Naive thymus-derived CD4-positive, alpha-beta T cell (primary cell): ENCODE measurements at regions not wholly inside any gene's neighbourhood (a gene's known extent, or its start where the extent isn't known, plus 50 kb on each side); places are given as distances from the start of the nearest gene placed in this dataset.

Experiments
- ATAC-seq: fragments of 150-1000 bp; cut with Tn5 transposase; 2 replicates; pipeline ENCODE4 v1.10.0; 2021; ENCODE audit warnings: mild to moderate bottlenecking, moderate library complexity
- CTCF ChIA-PET: fragments of 350-600 bp; sonication (Branson Sonifier 250); formaldehyde crosslinking; loops from one replicate; lab custom pipeline; 2021; ENCODE audit warnings: antibody characterized with exemption; lab: Charles Lee
- POLR2A ChIA-PET: fragments of 350-600 bp; sonication (Branson Sonifier 250); formaldehyde crosslinking; loops from one replicate; lab custom pipeline; 2021; ENCODE audit warnings: antibody characterized with exemption, inconsistent platforms; lab: Charles Lee
- DNase-seq, 9 donors: peaks; one replicate each; pipeline versions ENCODE4 v3.0.0 to v3.0.0-alpha.2; 2020 to 2022; ENCODE audit warnings: mixed read lengths in 1 of 9
- H3K27ac ChIP-seq: one replicate; pipeline ENCODE4 v1.7.0; 2013; ENCODE audit warnings: mild to moderate bottlenecking, low read depth, low read length, moderate library complexity
- H3K27me3 ChIP-seq, 2 donors: one replicate each; pipeline ENCODE4 v1.7.0; 2013; ENCODE audit warnings: low read length in 2 of 2, mild to moderate bottlenecking in 2 of 2, moderate library complexity in 2 of 2; ENCODE audit not compliant: control insufficient read depth in 2 of 2, insufficient read depth in 2 of 2
- H3K36me3 ChIP-seq, 3 experiments: 1 replicate in 2 of 3; 2 replicates in 1 of 3; pipeline ENCODE4 v1.7.0; 2013; ENCODE audit warnings: low read length in 3 of 3, mild to moderate bottlenecking in 3 of 3, moderate library complexity in 1 of 3; ENCODE audit not compliant: insufficient read depth in 3 of 3, control insufficient read depth in 2 of 3
- H3K4me1 ChIP-seq, 2 donors: one replicate each; pipeline ENCODE4 v1.7.0; 2013; ENCODE audit warnings: low read length in 2 of 2, mild to moderate bottlenecking in 2 of 2, moderate library complexity in 1 of 2; ENCODE audit not compliant: control insufficient read depth in 2 of 2, insufficient read depth in 2 of 2
- H3K4me3 ChIP-seq: 2 replicates; pipeline ENCODE4 v1.7.0; 2013; ENCODE audit warnings: mild to moderate bottlenecking, low read length
- H3K9me3 ChIP-seq, 3 experiments: 1 replicate in 2 of 3; 2 replicates in 1 of 3; pipeline ENCODE4 v1.7.0; 2013; ENCODE audit warnings: low read length in 3 of 3; ENCODE audit not compliant: control insufficient read depth in 2 of 3
- H3K27ac Mint-ChIP-seq, 9 donors: one replicate each; pipeline ENCODE4 v1.8.0; 2020 to 2022; ENCODE audit warnings: mixed read lengths in 9 of 9, mild to moderate bottlenecking in 8 of 9, moderate library complexity in 5 of 9, inconsistent platforms in 2 of 9
- H3K27me3 Mint-ChIP-seq, 5 donors: one replicate each; pipeline ENCODE4 v1.8.0; 2021 to 2022; ENCODE audit warnings: mixed read lengths in 5 of 5, mild to moderate bottlenecking in 1 of 5
- H3K36me3 Mint-ChIP-seq, 5 donors: one replicate each; pipeline ENCODE4 v1.8.0; 2020 to 2022; ENCODE audit warnings: mixed read lengths in 5 of 5, mild to moderate bottlenecking in 3 of 5, inconsistent platforms in 1 of 5
- H3K4me1 Mint-ChIP-seq, 7 donors: one replicate each; pipeline ENCODE4 v1.8.0; 2020 to 2022; ENCODE audit warnings: mixed read lengths in 7 of 7, mild to moderate bottlenecking in 3 of 7, inconsistent platforms in 1 of 7
- H3K4me3 Mint-ChIP-seq, 10 donors: one replicate each; pipeline ENCODE4 v1.8.0; 2020 to 2022; ENCODE audit warnings: mild to moderate bottlenecking in 10 of 10, mixed read lengths in 10 of 10, moderate library complexity in 6 of 10, inconsistent platforms in 2 of 10
- H3K9me3 Mint-ChIP-seq, 11 donors: one replicate each; pipeline ENCODE4 v1.8.0; 2020 to 2022; ENCODE audit warnings: mixed read lengths in 11 of 11, mild to moderate bottlenecking in 4 of 11, inconsistent platforms in 1 of 11, moderate library complexity in 1 of 11
- intact Hi-C, 2 donors: fragments of 100-400 bp; cut with micrococcal nuclease; formaldehyde crosslinking; loops; one replicate each; pipeline ENCODE4 v1.15.1; 2023

DNA sequence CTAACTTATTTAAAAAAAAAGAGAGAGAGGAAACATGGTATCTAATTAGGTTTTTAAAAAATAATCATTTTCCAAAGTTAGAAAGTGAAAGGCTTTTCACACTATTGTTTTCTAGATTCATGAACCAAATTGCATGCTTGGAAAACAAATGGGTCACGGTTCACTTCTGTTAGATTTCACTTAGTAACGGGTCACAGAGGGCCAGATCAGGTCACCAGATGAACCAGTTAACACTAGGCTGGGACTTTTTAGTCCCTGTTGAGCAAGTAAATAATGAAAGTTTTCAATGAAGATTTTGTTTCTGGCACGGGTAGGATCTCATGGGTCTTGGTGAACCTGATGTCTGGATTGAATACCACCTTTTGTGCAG, 207.2 kb upstream of the RFX3 start:
- intact Hi-C loops, result loop anchor here (5.0 kb wide), 3 partner anchors 384 to 634 kb away; no protein-coding TSS in a partner anchor
- no peaks in the 10 kb centered on the region for H3K36me3 Mint-ChIP-seq
- ChIA-PET CTCF (interaction anchor here (0.7 to 1.5 kb wide), 3 partner anchors 11 to 633 kb away, joined by 3 to 4 read pairs (median 3); no protein-coding TSS in a partner anchor), POLR2A (interaction anchor here (0.6 kb wide), 1 partner anchor 206 kb away, joined by 3 read pairs; no protein-coding TSS in a partner anchor)
- Histone ChIP-seq H3K27ac (no peak overlapping the region), H3K4me1 (no peaks in the 10 kb centered on the region), H3K27me3 (no peaks in the 10 kb centered on the region), H3K4me3 (no peak overlapping the region), H3K36me3 (no peaks in the 10 kb centered on the region), H3K9me3 (no peaks in the 10 kb centered on the region)
- DNase-seq, result no peak
- H3K4me3 Mint-ChIP-seq, result no peak overlapping the region
- ATAC-seq, result no peak
- H3K9me3 Mint-ChIP-seq, result no peaks in the 10 kb centered on the region
- no peak overlapping the region for H3K27ac Mint-ChIP-seq
- H3K27me3 Mint-ChIP-seq, result no peaks in the 10 kb centered on the region
- peaks cover 0 to 18% (median 5%) of the 10 kb centered on the region in 7 donors for H3K4me1 Mint-ChIP-seq

DNA sequence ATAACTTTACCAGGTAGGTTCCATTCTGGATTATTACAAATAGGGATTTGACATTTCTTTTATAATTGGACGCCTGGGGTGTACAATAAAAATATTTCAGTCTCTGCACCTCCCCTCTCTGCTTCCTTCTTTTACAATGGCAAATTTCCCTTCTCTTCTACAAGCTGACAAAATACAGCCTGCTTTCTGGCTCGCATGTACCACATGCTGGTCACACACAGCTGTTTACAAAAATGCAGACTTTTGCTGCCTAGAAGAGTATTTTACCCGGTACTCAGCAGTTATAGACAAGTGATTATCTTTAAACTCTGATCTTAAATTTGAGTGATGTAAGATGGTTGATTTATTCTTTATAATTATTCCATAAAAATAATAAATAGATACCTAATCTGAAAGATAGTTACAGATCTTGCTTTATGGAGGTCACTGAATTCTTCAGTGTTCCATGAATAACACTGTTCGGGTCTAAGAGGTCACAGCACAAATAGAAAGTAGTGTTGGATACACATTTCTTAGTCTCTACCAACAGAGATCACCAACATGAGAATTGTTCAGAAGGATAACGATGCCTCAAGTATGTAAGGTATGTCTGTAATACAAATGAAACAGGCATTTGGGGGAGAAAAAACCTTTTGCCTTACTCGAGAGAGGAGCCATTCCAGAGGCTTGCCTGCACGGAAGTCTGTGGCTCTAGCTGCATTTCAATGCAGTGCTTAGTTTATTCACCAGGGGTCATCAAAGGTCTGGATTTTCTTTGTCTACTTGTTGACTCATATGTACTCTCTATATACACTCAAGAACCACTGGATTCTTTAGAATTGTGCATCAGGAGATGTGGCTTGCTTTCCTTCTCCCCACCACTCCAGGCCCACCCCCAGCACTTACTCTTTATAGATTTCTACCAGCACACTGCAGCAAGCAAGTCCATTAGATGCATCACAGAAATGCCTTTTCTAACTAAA, 206.6 kb upstream of the RFX3 start:
- Histone ChIP-seq H3K4me3 (no peak overlapping the region), H3K9me3 (no peaks in the 10 kb centered on the region), H3K36me3 (no peaks in the 10 kb centered on the region), H3K27ac (no peak overlapping the region), H3K27me3 (no peaks in the 10 kb centered on the region), H3K4me1 (no peaks in the 10 kb centered on the region)
- CTCF ChIA-PET, result interaction anchor here (0.8 to 1.5 kb wide), 3 partner anchors 607 to 635 kb away, joined by 3 to 8 read pairs (median 3); no protein-coding TSS in a partner anchor
- POLR2A ChIA-PET, result interaction anchor here (0.6 kb wide), 1 partner anchor 206 kb away, joined by 3 read pairs; no protein-coding TSS in a partner anchor
- peak in 7 of 9 donors; percentile 12 to 60 (median 41) for DNase-seq
- ATAC-seq, result peak; percentile 89
- no peaks in the 10 kb centered on the region for H3K36me3 Mint-ChIP-seq
- peaks cover 0 to 18% (median 5%) of the 10 kb centered on the region in 7 donors for H3K4me1 Mint-ChIP-seq
- peak overlapping the region in 1 of 9 donors; percentile 39 for H3K27ac Mint-ChIP-seq
- intact Hi-C loops, result loop anchor here (1.0 to 5.0 kb wide), 10 partner anchors 265 to 643 kb away; no protein-coding TSS in a partner anchor
- no peaks in the 10 kb centered on the region for H3K9me3 Mint-ChIP-seq
- peak overlapping the region in 5 of 10 donors; percentile 9 to 53 (median 35) for H3K4me3 Mint-ChIP-seq
- H3K27me3 Mint-ChIP-seq, result no peaks in the 10 kb centered on the region

DNA sequence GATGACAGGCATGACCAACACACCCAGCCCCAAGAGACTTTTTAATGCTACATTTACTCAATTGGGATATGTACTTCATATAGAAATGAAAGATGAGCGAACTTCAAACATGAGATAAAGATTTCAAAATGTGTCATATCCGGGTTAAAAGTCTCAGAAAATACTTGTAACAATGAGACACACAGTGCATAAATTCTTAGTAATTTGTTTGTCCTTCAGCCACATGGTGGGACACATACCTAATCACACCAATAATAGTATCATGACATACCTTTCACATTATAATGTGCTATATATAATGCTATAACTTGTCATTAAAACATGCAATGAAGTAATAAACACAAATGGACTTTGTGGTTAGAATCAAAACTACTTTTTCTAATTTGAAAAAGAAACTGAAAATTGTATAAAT, 204.7 kb upstream of the RFX3 start:
- POLR2A ChIA-PET, result no interaction called here
- no peaks in the 10 kb centered on the region for H3K36me3 Mint-ChIP-seq
- no peaks in the 10 kb centered on the region for H3K9me3 Mint-ChIP-seq
- no peak overlapping the region for H3K4me3 Mint-ChIP-seq
- Histone ChIP-seq H3K36me3 (no peaks in the 10 kb centered on the region), H3K27me3 (no peaks in the 10 kb centered on the region), H3K4me1 (no peaks in the 10 kb centered on the region), H3K27ac (no peak overlapping the region), H3K9me3 (no peaks in the 10 kb centered on the region), H3K4me3 (no peak overlapping the region)
- peaks cover 0 to 18% (median 2%) of the 10 kb centered on the region in 7 donors for H3K4me1 Mint-ChIP-seq
- H3K27ac Mint-ChIP-seq, result peak overlapping the region in 1 of 9 donors; percentile 58
- intact Hi-C loops, result loop anchor here (5.0 kb wide), 3 partner anchors 387 to 637 kb away; no protein-coding TSS in a partner anchor
- ATAC-seq (no peak), DNase-seq (no peak)
- CTCF ChIA-PET, result no interaction called here
- H3K27me3 Mint-ChIP-seq, result no peaks in the 10 kb centered on the region

DNA sequence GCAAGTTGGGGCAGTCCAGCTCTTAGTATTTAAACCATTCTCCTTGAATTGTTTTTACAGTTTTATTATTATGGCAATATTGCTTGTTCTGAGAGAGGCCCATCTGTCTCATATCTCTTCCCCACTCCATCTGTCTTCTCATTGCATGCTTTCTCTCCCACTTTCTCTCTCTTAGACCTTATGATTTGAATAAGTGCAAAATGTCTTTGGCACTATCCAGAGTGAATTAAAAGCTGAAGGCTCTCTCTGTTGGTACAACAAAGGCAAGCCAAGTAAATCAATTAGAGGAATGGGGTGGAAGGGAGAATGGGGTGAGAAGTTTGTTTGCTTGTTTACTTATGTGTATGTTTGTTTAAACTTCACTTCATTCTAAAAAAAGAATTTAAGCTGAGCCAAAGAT, 195.3 kb upstream of the RFX3 start:
- Histone ChIP-seq H3K4me1 (no peaks in the 10 kb centered on the region), H3K9me3 (no peaks in the 10 kb centered on the region), H3K4me3 (no peak overlapping the region), H3K27ac (no peak overlapping the region), H3K36me3 (no peaks in the 10 kb centered on the region), H3K27me3 (no peaks in the 10 kb centered on the region)
- ChIA-PET POLR2A (no interaction called here), CTCF (no interaction called here)
- Mint-ChIP-seq H3K27ac (no peak overlapping the region), H3K27me3 (peaks cover 0 to 10% (median 4%) of the 10 kb centered on the region in 5 donors), H3K36me3 (no peaks in the 10 kb centered on the region), H3K9me3 (peaks cover 0 to 10% (median 0%) of the 10 kb centered on the region in 11 donors), H3K4me1 (no peaks in the 10 kb centered on the region), H3K4me3 (no peak overlapping the region)
- DNase-seq, result no peak
- intact Hi-C loops, result no loop called here
- ATAC-seq, result no peak

DNA sequence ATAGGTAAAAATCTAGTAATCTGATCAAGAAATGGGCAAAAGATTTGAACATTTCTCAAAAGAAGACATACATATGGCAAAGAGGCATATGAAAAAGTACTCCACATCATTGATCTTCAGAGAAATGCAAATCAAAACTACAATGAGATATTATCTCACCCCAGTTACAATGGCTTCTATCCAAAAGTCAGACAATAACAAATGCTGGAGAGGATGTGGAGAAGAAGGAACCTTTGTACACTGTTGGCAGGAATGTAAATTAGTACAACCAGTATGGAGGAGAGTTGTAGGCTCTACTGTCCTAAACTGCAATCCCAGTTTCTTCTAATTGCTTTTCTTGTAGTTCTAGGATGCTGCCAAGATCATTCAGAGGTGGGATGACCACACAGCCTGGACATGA, 193.5 kb upstream of the RFX3 start:
- ChIA-PET POLR2A (no interaction called here), CTCF (no interaction called here)
- intact Hi-C loops, result loop anchor here in 1 of 2 donors (5.0 kb wide), 1 partner anchor 298 kb away; no protein-coding TSS in a partner anchor

DNA sequence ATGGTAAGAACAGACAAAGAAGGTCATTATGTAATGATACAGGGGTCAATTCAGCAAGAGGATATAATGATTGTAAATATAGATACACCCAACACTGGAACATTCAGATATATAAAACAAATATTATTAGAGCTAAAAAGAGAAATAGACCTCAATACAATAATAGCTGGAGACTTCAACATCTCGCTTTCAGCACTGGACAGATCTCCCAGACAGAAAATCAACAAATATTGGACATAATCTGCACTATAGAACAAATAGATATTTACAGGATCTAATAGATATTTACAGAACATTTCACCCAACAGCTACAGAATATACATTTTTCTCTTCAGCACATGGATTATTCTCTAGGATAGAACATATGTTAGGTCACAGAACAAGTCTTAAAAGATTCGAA, 190.6 kb upstream of the RFX3 start:
- Histone ChIP-seq H3K36me3 (no peaks in the 10 kb centered on the region), H3K27ac (no peak overlapping the region), H3K27me3 (no peaks in the 10 kb centered on the region), H3K4me3 (no peak overlapping the region), H3K4me1 (no peaks in the 10 kb centered on the region), H3K9me3 (no peaks in the 10 kb centered on the region)
- Mint-ChIP-seq H3K27me3 (peaks cover 0 to 19% (median 11%) of the 10 kb centered on the region in 5 donors), H3K4me1 (no peaks in the 10 kb centered on the region), H3K27ac (no peak overlapping the region), H3K4me3 (no peak overlapping the region), H3K36me3 (no peaks in the 10 kb centered on the region), H3K9me3 (peaks cover 0 to 15% (median 0%) of the 10 kb centered on the region in 11 donors)
- ATAC-seq, result no peak
- DNase-seq, result no peak
- CTCF ChIA-PET, result no interaction called here
- intact Hi-C loops, result loop anchor here in 1 of 2 donors (5.0 kb wide), 1 partner anchor 301 kb away; no protein-coding TSS in a partner anchor
- POLR2A ChIA-PET, result no interaction called here

More for the DNA sequence above, 193.5 kb upstream of the RFX3 start:
- no peaks in the 10 kb centered on the region for H3K36me3 Mint-ChIP-seq
- Histone ChIP-seq H3K27me3 (no peaks in the 10 kb centered on the region), H3K36me3 (no peaks in the 10 kb centered on the region), H3K4me3 (no peak overlapping the region), H3K27ac (no peak overlapping the region), H3K9me3 (no peaks in the 10 kb centered on the region), H3K4me1 (no peaks in the 10 kb centered on the region)
- no peak for ATAC-seq
- H3K4me3 Mint-ChIP-seq, result no peak overlapping the region
- no peaks in the 10 kb centered on the region for H3K4me1 Mint-ChIP-seq
- no peak for DNase-seq
- peaks cover 0 to 15% (median 0%) of the 10 kb centered on the region in 11 donors for H3K9me3 Mint-ChIP-seq
- H3K27ac Mint-ChIP-seq, result no peak overlapping the region
- peaks cover 0 to 18% (median 8%) of the 10 kb centered on the region in 5 donors for H3K27me3 Mint-ChIP-seq
